ENCODE measurements at regions not wholly inside any gene's neighbourhood (a gene's known extent, or its start where the extent isn't known, plus 50 kb on each side); places are given as distances from the start of the nearest gene placed in this dataset.

- DNase-seq (ENCODE audit: low spot score): no peak
- TF ChIP-seq CTCF (IDR thresholded peaks at IDR 0.05; ENCODE audit: extremely low read depth, insufficient read depth, missing control alignments): no peak
- in situ Hi-C loops (cut with MboI; ENCODE audit: low pct_unique_long_range_greater_than_20kb, low sequenced_read_pairs, unreplicated experiment): no loop called here
These were observed 53.5 kb upstream of the LRRN1 start for GRCh38 chr3:3745693-3746092.

DNA sequence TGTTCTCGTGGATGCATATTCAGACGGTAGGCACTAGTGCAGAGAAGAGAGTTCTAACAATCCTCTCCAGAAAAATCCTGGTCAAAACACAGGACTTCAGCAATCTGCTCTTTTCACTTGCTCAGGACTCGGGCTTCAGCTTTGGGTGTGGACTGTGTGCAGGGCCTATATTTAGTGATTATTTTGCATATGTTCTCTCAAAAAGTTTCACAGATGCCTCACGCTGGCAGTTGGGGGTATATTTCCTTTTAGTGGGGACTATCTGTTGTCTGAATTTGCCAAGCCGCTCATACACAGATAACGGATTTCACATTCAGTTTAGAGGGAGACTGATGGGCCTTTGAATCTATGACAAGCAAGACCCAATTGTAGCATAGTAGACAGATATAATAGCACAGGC is 54.4 kb upstream of the LRRN1 start:
- TF ChIP-seq CTCF (IDR thresholded peaks at IDR 0.05; ENCODE audit: extremely low read depth, insufficient read depth, missing control alignments): no peak
- DNase-seq (ENCODE audit: low spot score): no peak
- in situ Hi-C loops (cut with MboI; ENCODE audit: low pct_unique_long_range_greater_than_20kb, low sequenced_read_pairs, unreplicated experiment): no loop called here

DNA sequence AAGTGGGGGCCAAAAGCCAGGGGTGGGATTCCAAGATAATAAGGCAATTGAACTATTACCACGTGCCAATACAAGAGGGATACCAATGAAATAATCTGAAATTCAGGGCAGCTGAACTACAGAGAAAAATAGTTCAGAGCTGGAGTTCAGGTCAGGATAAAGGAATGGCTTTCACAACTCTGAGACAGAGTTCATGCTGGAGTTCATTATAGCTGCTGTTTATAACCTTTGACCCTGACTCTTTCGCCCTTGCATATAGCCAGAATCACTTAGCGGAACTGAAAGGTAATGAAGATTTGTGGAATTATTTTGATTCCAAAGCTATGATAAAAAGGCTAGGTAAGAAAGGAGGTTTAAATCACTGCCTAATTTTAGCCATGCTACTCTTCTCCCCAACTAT is 55.5 kb upstream of the LRRN1 start:
- no peak for TF ChIP-seq CTCF (IDR thresholded peaks at IDR 0.05; ENCODE audit: extremely low read depth, insufficient read depth, missing control alignments)
- in situ Hi-C loops (cut with MboI; ENCODE audit: low pct_unique_long_range_greater_than_20kb, low sequenced_read_pairs, unreplicated experiment): no loop called here
- no peak for DNase-seq (ENCODE audit: low spot score)

DNA sequence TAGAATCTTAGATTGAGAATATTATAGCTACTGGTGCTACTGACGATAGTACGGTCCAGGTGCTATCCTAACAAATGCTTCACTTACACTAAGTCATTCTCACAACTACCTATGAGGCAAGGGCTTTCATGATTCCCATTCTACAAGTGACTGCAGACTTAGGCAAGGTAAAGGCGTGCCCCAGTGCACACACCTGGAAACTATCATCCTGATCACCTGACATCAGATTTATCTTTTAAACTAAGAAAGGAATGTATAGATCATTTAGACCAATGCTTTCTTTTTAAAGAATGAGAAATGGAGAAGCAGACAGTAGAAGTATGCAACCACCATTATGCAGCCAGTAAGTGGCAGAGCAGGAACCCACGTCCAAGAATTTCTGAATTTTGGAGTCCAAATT is 59.2 kb upstream of the LRRN1 start:
- in situ Hi-C loops (cut with MboI; ENCODE audit: low pct_unique_long_range_greater_than_20kb, low sequenced_read_pairs, unreplicated experiment): no loop called here
- TF ChIP-seq CTCF (IDR thresholded peaks at IDR 0.05; ENCODE audit: extremely low read depth, insufficient read depth, missing control alignments): no peak
- DNase-seq (ENCODE audit: low spot score): no peak

DNA sequence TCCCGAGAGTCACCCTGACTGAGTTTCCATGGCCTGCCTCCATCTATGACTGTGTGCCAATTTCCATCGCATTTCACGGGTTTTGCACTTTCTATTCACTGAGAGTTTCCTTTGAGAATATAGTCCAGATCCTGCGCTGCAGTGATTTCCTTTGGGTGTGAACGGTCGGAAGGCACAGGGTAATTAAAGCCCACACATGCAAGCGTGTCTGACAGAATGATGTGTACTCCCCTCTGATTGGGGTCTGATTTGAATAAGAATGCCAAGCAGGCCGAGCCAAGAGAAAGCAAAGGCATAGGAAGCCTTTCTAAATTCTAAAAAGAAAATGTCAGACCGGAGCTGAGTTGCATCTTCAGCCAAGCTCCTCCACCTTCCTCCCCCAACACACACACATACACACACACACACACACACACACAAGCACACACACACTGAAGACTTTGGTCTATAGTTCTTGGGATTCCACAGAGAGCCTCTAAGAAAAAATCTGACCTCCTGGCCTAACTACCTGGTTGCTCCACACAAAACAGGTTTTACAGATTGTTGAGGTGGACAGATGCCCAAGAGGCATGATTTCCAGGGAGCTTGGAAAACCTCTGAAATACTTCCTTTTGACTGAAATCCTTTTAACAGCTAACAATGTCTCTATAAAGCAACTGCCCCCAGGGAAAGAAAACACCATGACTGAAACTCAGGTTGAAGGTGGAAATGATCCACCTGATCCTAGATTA is 59.7 kb upstream of the LRRN1 start:
- no peak for DNase-seq (ENCODE audit: low spot score)
- in situ Hi-C loops (cut with MboI; ENCODE audit: low pct_unique_long_range_greater_than_20kb, low sequenced_read_pairs, unreplicated experiment): no loop called here
- no peak for TF ChIP-seq CTCF (IDR thresholded peaks at IDR 0.05; ENCODE audit: extremely low read depth, insufficient read depth, missing control alignments)

DNA sequence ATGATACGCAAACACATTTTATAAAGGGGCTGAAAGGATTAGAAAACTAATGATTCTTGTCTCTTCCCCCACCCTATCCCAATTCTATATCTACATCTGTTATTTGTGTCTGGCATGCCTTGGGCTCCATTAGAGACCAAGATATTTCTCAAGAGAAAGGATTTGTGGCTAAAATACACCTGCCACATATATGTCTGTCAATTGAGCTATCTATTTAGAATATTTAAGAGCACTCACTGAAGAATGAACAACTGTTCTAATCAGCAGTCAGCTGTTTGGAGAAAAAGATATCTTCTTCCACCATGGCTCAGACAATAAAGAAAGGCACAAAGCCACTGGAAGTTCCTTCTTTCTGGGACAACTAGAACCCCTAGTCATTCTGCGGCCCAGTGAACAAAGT is 61.7 kb upstream of the LRRN1 start:
- no peak for TF ChIP-seq CTCF (IDR thresholded peaks at IDR 0.05; ENCODE audit: extremely low read depth, insufficient read depth, missing control alignments)
- in situ Hi-C loops (cut with MboI; ENCODE audit: low pct_unique_long_range_greater_than_20kb, low sequenced_read_pairs, unreplicated experiment): no loop called here
- no peak for DNase-seq (ENCODE audit: low spot score)

Data from GM13977 (cell line).